H1 (cell line): ENCODE measurements at regions not wholly inside any gene's neighbourhood (a gene's known extent, or its start where the extent isn't known, plus 50 kb on each side); places are given as distances from the start of the nearest gene placed in this dataset.

Experiments used
- CHD1 ChIP-seq: IDR thresholded peaks from 2 replicates; pipeline ENCODE4 v1.6.1; 2012; ENCODE audit warnings: low read depth, low read length, improper control_type of control experiment
- EP300 ChIP-seq, 2 experiments: IDR thresholded peaks; 1 replicate in 1 of 2; 2 replicates in 1 of 2; pipeline ENCODE4 v1.6.1; 2011 to 2012; ENCODE audit warnings: low read depth in 2 of 2, low read length in 2 of 2, mild to moderate bottlenecking in 2 of 2, borderline replicate concordance in 1 of 2, inconsistent platforms in 1 of 2, moderate library complexity in 1 of 2
- EZH2 ChIP-seq: fragments of 200-600 bp; sonication (generic); IDR thresholded peaks from 2 replicates; pipeline ENCODE4 v1.7.1; 2012; ENCODE audit warnings: low read depth, mild to moderate bottlenecking, moderate library complexity, low read length, inconsistent platforms; ENCODE audit not compliant: severe bottlenecking
- SIX5 ChIP-seq: IDR thresholded peaks from 2 replicates; pipeline ENCODE4 v1.6.1; 2011; ENCODE audit warnings: mild to moderate bottlenecking, low read depth, low read length
- YY1 ChIP-seq: IDR thresholded peaks from 2 replicates; pipeline ENCODE4 v1.6.1; 2011; ENCODE audit warnings: low read depth, mild to moderate bottlenecking, low read length
- TF ChIP-seq, protein P1 (sequence below), 3 experiments: IDR thresholded peaks; 1 replicate in 2 of 3; 2 replicates in 1 of 3; pipeline versions ENCODE4 v1.5.1 to v1.6.1; 2011; ENCODE audit warnings: low read length in 3 of 3, mild to moderate bottlenecking in 3 of 3, inconsistent platforms in 2 of 3, low read depth in 1 of 3, moderate library complexity in 1 of 3; ENCODE audit not compliant: insufficient read depth in 1 of 3; ENCODE audit errors: control extremely low read depth in 1 of 3

DNA sequence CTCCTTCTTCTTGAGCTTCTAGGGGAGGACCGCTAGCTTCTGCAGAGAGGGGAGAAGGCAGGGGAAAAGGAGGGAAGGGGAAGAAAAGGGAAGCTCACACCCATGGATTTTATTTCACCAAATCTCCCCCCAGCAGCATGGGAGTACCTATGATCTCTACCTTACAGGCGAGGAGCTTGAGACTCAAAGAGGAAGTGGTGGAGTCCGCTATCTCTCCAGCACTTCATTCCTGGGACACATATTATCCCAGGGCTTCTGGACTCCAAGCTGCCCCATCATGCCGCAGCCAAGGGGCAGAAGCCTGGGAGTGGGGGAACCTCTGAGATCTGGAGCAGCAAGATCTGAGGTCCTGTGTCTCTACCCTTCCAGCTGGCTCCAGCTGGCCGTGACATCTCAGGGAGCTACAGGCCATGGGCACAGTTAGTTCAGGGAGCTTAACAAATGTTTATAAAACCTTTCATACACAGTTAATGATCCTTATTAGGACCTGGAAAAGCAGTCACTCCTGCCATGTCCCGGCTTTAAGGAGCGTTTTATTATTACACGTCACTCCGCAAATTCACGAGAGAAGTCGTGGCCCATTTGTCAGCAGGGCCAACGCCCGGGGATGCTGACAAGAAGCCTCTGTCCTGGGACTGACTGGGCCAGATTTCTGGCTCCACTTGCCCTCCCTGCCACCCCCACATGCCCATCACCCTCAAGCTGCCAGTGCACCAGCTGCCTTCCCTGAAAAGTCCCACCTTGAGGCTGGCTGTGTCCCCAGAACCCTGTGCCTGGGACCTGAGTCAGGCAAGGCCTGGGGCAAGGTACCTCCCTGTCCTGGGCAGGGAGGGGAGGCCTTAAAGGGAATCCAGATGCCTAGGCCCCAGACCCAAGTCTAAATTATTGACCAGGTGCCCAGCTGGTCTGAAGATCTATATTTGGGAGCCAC lies 132.1 kb upstream of the ZMIZ1 start:
- TF ChIP-seq SIX5 (no peak), EP300 (IDR thresholded peaks at IDR 0.05; ENCODE audit: borderline replicate concordance in 1 of 2, low read depth in 2 of 2, low read length in 2 of 2) (no peak), CHD1 (no peak), EZH2 (no peak), YY1 (no peak)
- TF ChIP-seq, protein P1, sequence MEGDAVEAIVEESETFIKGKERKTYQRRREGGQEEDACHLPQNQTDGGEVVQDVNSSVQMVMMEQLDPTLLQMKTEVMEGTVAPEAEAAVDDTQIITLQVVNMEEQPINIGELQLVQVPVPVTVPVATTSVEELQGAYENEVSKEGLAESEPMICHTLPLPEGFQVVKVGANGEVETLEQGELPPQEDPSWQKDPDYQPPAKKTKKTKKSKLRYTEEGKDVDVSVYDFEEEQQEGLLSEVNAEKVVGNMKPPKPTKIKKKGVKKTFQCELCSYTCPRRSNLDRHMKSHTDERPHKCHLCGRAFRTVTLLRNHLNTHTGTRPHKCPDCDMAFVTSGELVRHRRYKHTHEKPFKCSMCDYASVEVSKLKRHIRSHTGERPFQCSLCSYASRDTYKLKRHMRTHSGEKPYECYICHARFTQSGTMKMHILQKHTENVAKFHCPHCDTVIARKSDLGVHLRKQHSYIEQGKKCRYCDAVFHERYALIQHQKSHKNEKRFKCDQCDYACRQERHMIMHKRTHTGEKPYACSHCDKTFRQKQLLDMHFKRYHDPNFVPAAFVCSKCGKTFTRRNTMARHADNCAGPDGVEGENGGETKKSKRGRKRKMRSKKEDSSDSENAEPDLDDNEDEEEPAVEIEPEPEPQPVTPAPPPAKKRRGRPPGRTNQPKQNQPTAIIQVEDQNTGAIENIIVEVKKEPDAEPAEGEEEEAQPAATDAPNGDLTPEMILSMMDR (IDR thresholded peaks at IDR 0.05; ENCODE audit: control extremely low read depth in 1 of 3, insufficient read depth in 1 of 3, low read depth in 1 of 3, low read length in 3 of 3) = no peak
